Bone marrow (tissue), 2 donors: ENCODE measurements at regions not wholly inside any gene's neighbourhood (a gene's known extent, or its start where the extent isn't known, plus 50 kb on each side); places are given as distances from the start of the nearest gene placed in this dataset.

ENCODE experiments used
- DNase-seq, 2 donors: peaks; one replicate each; lab custom pipeline; 2025; lab: John Stamatoyannopoulos, UW

DNA sequence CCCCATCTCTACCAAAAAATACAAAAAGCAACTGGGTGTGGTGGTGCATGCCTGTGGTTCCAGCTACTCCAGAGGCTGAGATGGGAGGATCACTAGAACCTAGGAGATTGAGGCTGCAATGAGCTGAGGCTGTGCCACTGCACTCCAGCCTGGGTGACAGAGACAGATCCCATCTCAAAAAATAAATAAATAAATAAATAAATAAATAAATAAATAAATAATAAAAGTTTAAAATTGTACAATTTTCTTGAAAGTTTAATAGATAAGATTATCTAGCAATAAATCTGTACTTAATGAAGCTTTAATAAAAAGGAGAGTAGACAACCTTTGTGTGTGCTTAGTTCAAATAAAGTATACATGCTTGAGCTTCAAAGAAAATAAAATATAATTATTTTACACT, 310.0 kb upstream of the LRIG3 start:
- no peak for DNase-seq

DNA sequence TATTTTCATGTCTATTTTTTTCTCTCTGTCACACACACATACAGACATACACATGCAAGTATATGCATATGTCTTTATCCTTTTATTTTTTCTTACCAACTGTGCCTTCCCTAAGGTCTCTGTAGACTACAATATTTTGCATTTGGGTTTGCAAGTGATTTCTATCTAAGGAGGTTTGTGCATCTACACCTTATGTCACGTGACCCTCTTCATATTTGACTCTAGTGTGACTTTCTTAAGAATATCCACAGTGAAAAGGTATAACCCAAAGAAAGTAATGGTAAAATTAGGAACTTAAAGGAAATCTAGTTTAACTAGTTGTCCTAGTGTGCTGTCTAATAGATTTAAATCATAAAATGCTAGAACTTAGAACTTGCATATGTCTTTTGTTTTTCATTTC, 298.8 kb upstream of the LRIG3 start:
- DNase-seq, result no peak

DNA sequence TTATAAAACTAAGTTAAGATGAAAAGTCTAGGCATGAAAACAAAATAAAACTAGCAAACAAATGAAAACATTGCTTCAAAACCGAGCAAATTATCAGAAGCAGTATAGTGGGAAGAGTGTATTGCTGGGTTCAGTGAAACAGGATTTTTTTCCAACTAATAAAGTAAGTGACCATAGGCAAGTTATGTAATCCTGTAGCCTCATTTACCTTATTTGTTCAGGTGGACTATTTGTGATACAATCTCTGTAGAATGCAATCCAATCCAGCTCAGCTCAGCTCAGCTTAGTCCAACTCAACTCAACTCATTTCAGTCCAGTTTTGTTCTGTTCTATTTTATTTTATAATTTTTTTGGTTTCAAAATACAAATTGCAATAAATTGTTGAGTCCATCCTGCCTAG, 276.7 kb upstream of the LRIG3 start:
- no peak for DNase-seq

GRCh38 chr12:59194794-59195193, 274.5 kb upstream of the LRIG3 start:
- DNase-seq, result no peak

GRCh38 chr12:59193476-59194050, 273.3 kb upstream of the LRIG3 start:
- DNase-seq, result no peak

DNA sequence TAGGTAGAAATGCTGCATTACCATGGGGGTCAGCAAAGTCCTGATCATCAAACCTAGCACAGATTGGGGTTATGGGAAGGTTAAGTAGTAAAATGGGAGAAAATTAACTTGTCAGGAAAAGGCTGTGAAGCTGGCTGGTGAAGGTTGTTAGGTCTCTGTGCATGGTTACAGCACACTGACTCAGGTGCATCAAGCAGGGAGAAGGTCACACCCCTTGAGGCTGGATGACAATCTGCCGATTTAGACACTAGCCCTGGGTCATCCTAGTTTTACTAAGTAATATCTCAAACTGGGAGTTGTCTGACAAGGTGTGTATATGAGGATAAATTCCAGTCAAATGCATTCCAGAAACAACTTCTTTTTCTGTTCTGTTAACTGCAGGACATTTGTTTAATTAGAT, 271.1 kb upstream of the LRIG3 start:
- no peak for DNase-seq

- no peak for DNase-seq
Measured at GRCh38 chr12:59186451-59186850, 266.1 kb upstream of the LRIG3 start.

DNA sequence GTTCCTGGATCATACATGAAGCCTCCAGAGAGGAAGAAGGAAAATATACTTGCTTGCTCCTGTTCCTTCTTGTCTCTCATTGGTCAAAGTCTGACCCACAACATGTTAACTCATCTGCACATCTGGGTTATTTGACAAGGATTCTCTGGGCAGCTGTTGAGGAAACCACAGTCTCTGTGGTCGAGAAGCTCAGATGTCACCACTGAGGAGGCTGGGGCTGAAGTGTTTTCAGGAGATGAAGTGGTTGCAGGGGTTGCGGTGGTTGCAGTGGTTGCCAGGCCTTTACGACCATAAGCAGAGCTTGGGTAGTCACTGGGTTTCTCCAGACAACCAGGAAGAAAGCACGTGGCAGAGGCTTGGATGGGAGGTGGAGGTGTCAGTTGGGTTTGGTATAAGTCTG, 265.0 kb upstream of the LRIG3 start:
- no peak for DNase-seq

- DNase-seq, result no peak
Measured at GRCh38 chr12:59182658-59183455, 262.6 kb upstream of the LRIG3 start.

DNA sequence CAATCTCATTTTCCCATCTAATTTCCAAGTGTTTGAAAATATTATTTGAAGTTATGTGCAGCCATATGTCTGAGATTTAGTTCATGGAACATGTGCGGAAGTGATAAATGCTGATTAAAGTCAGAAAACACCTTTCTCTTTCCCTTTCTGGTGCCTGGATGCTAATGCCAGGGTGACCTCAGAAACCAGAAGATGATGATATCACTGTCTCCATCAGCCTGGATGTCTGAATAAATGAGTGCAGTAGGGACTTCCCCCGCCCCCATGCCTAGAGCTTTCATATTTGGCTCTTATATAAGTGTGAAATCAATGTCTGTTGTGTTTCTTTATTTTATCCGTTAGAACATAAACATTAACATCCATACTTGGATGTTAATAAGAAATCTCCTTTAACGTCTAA, 261.9 kb upstream of the LRIG3 start:
- no peak for DNase-seq

GRCh38 chr12:59181196-59181777, 261.0 kb upstream of the LRIG3 start:
- DNase-seq, result no peak

DNA sequence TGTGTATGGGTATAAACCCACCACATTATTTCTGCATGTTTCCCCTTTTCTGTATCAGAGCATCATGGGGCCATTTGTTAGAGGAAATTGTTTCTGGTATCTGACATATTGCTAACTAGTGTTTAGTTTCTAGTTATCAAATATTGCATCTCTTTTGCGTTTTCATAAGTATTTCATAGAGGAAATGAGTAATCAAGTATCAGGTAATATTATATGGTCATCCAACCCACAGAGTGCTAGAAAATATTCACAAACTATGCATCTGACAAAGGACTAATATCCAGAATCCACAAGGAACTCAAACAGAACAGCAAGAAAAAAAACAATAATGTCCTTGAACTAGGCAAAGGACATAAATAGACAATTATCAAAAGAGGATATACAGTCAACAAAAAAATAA, 258.9 kb upstream of the LRIG3 start:
- no peak for DNase-seq

GRCh38 chr12:59173695-59174094, 253.4 kb upstream of the LRIG3 start:
- DNase-seq, result no peak

GRCh38 chr12:59168647-59169046, 248.3 kb upstream of the LRIG3 start:
- no peak for DNase-seq

GRCh38 chr12:59166457-59166856, 246.2 kb upstream of the LRIG3 start:
- no peak for DNase-seq

DNA sequence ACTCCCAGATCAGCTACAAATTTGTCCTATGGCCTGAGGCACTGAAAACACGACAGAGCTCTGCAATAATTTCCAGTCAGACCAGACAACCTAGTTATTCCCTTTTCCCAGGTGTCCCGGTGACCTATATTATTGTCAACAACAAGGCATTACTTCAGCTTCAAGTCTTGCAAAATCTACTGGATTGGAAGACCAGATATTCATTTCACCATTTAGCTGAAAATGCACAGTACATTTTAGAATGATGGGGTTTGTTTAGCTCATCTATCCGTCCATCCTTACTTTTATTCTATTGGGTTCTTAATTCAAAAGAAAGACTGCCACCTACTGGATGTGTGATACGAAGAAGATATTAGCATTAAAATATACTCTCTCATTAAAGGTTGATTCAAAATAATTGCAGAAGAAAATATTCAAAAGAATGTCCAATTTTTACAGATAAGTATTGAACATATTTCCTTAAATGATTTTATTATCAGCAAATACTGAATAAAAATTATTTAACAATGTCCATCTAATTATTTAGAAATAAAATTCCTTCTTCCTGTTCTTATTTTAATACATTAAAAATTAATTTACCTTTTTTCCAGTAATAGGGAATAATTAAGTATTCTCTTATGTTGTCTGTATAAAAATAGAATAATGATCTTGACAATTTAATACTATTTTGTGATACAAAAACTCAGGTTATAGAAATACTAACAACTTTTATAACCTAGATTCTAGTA, 244.9 kb upstream of the LRIG3 start:
- peak in 1 of 2 donors; percentile 2 for DNase-seq

DNA sequence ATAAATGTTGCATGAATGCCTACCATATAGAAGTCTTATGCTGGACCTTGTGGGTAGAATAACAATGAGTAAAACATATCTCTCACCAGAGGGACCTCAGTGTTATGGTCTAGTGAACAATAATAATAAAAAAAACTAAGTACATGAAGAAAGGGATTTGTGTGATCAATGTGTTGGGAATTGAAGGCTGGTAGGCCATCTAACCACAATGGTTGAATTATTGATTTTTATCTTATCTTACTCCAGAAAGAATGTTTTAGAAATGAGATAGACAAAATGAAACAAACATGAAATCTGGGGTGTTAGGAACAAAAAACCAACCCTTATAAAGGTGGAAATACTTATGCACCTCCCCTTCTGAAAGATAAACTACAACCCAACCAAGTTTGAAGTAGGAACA, 243.9 kb upstream of the LRIG3 start:
- DNase-seq, result no peak

DNA sequence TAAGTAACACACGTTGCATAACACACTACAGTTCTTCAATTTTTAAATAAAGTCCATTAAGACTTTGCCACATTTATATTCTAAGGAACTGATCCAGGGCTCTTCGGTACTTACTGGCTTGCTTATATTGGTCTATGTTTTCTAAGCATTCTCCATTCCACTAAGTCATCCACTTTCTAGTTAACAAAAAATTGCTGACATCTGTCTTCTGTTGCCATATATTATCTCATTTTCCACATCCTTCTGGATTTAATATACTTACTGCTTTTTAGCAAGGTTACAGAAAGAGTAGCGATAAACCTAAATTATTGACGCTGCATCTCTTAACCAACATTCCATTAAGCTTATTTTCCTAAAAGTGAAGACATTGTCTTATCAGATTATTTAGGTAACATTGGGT, 238.4 kb upstream of the LRIG3 start:
- no peak for DNase-seq

GRCh38 chr12:59158066-59158465, 237.8 kb upstream of the LRIG3 start:
- no peak for DNase-seq

GRCh38 chr12:59155448-59155847, 235.1 kb upstream of the LRIG3 start:
- no peak for DNase-seq

GRCh38 chr12:59151243-59151642, 230.9 kb upstream of the LRIG3 start:
- DNase-seq, result no peak

DNA sequence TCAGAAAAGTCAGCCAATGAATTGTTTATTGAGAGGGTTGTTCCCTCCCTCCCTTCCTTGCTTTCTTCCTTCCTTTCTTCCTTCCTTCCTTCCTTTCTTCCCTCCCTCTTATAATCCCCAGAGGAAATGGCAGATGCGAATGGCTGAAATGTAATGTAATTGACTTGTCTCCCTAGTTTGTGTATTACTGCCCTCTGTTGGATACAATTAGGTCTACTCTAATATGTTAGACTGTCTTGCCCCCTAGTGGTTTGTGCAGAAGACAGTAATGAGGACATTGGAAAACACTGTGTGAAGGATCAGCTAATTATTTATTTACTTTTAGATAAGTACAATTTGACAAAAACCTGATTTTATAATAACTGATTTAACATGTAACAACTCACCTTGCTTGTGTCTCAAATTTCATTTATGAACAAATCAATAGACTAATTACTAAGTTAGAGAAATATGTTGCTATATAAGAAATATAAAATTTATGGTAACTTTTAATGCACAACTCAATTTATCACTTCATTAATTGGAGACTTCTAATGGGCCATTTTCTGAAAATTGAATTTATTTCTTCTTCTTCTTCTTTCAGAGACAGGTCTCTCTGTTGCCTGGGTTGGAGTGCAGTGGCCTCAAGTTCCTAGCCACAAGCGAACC, 229.8 kb upstream of the LRIG3 start:
- peak in 1 of 2 donors; percentile 72 for DNase-seq
